NCI-H510A treated with DMSO at 0.1 percent for 48 hours (cell line): ENCODE measurements at regions not wholly inside any gene's neighbourhood (a gene's known extent, or its start where the extent isn't known, plus 50 kb on each side); places are given as distances from the start of the nearest gene placed in this dataset.
"Not testable (repeated sequence)": the region's sequence is repeated elsewhere in the genome, so short reads cannot be mapped to it uniquely, and the experiment has no call there.

ENCODE experiments used
- DNase-seq: peaks from one replicate; lab custom pipeline; 2025; lab: John Stamatoyannopoulos, UW

DNA sequence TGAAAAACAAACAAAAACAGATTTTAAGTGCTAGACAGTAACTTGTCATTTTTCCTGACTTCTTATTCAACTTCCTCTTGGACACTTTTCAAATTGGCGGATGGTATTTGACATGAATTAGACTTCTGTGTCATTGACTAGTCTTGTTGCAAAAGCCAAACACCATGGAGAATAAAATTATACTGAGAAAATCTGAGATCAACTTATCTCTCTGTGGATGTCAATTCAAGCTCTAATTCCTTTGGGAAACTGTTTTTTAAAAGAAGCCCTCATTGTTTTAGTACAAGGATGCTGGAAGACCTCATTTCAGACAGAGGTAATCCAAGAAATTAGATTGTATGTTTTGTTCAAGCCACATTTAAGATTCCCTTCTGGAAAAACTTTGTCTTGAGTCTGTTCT lies 831.0 kb downstream of the SEMA5A start:
- DNase-seq = no peak

DNA sequence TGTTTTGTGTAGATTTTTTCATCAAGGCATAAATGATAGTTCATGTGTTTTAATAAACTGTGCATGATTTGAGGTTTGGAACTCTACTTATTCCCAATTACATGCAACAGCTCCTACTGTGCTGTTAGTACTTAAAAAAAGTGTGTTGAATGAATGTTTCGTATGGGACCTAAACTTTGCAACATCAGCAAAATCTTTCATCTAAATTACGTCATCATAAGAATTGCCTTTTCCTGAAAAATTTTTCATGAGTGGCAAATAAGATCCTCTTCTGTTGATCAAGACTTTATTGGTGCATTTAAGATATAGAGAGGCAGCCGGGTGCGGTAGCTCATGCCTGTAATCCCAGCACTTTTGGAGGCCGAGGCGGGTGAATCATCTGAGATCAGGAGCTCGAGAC lies 826.1 kb downstream of the SEMA5A start:
- DNase-seq = no peak

DNA sequence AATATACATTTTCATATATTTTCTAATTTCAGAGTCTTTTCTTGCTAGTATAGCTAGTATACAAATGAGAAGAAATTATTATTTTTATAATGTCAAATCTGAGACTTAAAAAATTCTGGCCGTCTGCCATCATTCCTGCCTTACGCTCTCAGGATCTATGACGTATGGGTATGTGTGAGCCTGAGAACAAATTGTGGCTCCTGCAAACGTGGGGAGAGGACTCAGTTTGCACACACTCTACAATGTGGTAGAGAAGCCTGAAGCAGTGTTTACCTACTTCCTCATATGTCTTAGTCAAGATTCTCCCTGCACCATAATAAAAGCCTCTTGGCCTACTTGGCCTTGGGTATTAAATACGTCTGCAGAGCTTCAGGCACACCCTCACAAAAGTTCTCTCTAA lies 825.4 kb downstream of the SEMA5A start:
- no peak for DNase-seq

DNA sequence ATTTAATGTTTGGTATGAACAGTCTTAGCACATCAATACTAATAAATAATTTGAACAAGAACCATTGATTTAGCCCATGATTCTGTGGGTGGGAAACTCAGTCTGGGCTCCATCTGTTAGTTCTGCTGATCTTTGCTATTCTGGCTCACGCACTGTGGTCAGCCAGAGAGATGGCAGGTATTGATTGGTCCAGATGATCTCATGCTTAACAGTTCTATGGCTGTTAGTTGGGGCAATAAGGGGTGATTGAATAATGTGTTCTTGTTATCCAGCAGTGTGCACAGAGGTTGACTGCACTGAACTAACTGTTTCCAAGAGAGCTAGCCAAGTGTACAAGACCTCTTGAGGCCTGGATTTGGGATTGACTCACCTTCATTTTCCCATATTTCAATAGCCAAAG lies 824.3 kb downstream of the SEMA5A start:
- no peak for DNase-seq

DNA sequence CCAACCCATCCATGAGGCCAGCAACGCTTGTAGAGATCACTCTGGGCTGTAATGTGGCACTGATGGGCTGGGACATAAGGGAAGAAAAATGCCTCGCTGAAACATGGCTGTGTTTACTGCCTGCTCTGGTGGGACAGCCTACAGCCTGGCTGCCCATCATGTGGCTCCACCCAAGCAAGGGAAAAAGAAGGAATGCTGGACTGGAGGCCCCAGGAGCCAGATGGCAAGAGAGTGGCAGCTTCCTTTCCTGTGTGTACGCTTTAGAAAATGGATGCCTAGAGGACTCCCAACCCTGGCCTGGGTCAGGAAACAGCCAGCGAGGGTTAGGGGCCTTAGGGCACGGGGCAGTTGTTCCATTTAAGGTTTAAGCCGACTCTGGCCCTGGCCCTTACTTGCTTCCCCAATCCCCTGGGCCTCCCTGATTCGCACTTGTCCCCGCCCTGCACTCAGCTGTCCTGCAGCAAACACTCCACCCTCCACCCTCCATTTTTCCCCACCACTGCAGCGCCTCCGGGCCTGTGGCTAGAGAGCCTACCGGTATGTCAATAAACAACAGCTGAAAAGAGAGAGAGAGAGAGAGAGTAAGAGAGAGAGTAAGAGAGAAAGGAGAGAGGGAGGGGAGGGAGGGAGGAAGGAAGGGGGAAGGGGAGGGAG lies 819.4 kb downstream of the SEMA5A start:
- peak; percentile 62 for DNase-seq

DNA sequence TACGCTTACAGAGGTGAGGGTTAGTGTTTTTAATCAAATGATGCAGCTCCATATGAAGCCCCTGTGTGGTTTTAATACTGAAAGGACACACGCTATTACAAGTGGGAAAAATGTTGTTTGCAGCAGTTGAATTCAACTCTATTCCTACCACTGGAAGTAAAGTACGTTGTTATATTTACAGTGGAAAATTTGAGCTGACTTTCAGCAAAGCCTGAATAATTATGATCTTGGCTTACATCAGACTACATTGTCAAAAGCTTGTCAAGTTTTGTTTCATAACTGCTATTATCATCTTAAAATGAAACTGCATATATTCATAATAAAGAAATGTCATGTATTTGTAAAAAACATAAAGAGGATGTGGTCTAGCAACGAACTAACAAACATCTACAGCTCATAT lies 818.5 kb downstream of the SEMA5A start:
- DNase-seq = no peak

DNA sequence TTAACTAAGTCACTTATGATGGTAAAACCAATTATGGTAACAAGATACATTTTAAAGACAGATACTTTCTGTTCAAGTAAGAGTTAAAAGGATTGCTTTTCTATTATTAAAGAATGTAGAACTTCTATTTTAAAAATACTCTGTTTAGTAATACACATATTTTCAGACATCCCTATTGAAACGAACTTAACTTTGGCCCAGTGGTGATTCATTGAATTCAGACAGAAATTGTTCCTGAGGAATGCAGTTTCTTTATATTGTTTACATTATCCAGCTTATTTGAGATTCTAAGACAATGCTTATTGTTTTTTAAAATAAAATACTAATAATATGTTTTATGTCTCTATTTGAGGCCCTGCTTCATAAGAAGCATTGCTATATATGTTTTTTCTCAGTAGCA lies 816.4 kb downstream of the SEMA5A start:
- no peak for DNase-seq

DNA sequence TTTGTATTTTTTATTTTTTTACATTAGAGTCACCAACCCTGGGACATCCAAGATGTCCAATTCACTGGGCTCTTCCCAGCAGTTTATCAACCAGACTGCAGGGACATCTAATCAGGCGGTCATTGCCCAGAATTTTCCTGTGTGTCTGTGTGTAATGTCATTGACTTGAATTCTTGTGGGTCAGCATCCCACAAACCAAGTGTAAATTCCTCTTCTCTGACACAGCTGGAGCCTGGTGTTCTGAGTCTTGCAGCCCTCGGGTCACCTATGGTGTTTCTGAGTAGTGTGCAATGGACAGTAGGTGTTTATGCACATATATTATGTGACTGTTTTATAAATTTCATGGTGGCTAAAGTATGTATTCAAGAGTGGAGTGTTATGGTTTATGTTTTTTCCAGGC lies 815.7 kb downstream of the SEMA5A start:
- no peak for DNase-seq

DNA sequence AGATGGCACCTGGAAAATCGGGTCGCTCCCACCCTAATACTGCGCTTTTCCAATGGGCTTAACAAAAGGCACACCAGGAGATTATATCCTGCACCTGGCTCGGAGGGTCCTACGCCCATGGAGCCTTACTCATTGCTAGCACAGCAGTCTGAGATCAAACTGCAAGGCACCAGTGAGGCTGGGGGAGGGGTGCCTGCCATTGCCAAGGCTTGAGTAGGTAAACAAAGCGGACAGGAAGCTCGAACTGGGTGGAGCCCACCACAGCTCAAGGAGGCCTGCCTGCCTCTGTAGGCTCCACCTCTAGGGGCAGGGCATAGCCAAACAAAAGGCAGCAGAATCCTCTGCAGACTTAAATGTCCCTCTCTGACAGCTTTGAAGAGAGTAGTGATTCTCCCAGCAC lies 814.8 kb downstream of the SEMA5A start:
- not testable (repeated sequence) for DNase-seq

DNA sequence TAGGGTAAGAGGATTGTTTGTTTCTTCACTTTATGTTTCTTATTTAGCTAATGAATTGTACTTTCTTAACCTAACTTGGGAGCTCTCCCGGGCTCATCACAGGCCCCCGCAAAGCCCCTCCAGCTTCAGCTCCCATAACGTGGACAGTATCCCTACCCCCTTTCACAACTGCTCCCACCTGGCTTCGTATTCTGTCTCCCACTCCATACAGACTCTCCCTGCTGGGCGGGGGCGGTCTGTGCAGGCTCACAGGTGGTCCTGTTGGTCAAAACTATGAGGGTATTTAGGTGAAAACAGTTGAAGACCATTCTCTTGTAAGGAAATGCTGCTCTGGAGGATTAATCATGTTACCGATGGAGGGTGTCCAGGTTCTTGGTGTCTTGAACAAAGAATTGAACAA lies 805.3 kb downstream of the SEMA5A start:
- DNase-seq = no peak

DNA sequence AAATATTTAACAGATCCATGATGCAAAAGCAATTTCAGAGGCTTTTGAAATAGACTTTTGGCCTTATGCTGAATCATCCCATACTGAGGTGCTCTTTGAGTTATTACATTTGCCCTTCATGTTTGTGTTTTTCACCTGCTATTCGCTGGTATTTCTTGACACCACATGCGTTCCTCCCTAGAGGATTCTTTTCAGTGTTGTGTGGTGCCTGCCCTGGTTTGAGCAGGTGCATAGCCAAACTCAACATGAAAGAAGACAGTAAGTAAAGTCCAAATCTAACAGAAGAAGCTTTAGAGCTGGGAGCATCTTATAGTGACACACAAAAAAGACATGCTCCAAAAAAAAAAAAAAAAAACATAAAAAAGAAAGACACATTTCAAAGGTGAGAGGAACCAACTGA lies 796.3 kb downstream of the SEMA5A start:
- no peak for DNase-seq

DNA sequence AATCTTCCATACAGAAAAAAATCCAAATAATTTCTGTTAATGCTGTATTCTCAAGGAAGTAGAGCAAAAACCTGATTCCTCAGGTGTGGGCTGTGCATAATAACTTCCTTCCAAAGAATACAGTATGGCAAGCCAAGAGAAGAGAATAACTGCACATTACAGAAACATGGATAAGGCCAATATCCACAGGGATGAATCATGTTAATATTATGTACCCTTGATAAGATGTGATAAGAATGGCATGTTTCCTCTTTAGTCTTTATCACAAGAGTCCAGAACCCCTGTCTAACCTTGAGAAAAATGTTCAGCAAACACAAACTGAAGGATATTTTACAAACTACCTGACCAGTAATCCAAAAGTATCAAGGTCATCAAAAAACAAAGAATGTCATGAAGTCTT lies 795.8 kb downstream of the SEMA5A start:
- no peak for DNase-seq

DNA sequence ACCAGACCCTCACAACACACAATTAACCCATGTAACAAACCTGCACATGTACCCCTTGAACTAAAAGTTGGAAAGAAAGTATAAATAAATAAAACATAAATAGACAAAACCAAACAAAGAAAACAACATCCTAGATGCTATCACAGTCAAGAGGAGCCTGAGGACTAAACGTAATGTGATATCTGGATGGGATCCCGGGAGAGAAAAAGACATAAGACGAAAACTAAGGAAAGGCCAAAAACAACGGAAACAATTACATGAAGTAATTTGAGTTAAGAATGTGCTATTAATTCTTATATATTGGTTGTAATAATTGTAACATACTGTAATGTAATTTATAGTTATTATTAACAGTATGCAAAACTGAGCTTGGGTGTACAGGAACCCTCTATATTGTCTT lies 793.9 kb downstream of the SEMA5A start:
- DNase-seq = no peak

DNA sequence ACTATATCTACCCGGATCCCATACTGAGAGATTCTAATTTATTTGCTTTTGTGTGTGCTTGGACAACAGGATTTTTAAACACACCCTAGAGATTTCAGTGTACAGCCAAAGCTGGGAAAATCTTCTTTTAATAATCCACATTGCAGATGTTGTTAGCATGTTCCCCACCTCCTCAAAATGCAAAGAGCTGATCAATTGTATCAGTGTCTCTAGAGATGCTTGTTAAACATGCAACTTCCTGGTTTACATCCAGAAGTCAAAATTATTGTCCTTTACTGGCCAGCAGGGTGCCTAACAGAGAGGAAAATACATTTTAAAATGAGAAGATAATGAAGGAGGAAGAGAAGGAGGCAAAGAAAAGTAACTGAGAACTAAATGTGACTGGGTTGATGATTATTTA lies 793.3 kb downstream of the SEMA5A start:
- DNase-seq = no peak

DNA sequence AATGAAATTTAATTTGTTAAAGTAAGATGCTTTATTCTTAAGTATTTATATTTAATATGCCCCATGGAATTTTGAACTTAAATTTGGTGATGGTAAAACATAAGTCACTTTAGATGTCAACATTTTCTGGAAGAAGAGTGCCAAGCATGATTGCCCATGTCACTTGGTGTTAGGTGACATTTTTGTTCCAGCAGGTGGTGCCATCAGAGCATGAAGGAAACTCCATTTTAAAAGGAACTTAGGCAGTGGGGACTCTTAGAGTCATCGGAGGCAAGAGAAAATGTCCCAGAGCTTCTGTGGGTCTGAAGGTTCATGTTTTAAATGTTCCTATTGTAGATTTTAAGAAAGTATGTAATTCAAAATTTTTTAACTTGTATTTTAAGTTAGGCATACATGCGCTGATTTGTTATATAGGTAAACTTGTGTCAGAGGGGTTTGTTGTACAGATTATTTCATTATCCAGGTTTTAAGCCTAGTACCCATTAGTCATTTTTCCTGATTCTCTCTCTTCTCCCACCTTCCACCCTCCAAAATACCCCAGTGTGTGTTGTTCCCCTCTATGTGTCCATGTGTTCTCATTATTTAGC lies 789.3 kb downstream of the SEMA5A start:
- peak; percentile 63 for DNase-seq

DNA sequence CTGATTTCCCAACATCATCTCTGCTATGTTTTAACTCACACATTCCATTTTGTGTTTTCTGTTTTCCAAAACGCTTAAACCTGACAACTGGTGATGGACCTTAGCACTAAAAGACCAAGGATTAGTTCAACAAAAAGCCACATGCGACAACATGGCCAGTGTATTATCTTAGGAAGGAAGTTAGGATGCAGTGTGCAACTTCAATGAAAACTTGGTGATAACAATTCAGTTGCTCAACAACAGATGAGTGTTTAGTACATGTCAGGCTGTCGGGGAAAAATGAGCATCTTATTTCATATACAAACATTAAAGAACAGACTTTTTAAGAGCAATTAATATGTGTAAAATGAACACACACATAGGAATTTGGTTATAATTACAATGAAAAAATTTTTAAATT lies 780.0 kb downstream of the SEMA5A start:
- DNase-seq = no peak

DNA sequence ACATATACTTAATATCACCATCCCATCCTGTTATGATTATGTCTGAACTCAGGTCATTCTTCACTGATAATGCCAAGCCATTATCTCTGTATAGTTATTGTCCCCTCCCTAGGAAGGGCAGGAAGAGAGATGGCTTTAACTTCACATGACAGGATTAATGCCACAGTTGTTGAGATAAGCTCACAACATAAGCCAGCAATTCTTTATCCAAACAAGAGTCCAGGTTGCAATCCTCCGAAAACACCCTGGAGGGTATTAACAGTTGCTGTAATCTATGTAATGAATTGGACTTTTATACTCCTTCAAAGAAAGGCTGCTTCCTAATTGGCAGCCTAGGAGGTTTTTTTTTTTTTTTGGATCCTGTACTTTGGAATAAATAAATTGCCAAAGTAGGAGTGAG lies 779.4 kb downstream of the SEMA5A start:
- no peak for DNase-seq

DNA sequence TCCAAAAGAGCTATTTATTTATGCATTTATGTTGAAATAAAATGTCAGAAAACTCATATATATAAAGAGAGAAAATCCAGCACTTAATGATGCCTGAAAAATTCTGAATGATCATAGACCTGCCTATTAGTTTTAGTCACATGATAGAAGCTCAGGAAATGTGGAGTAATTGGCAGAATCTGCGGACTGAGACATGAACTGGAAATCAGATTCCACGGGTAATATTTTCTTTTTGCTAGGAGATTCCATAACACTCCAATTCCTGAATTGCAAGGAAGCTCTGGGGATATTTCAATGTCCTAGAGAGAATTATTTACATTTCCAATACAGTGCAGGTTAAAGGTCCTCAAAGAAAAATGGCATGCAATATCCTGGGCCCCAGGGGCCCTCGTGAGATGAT lies 778.8 kb downstream of the SEMA5A start:
- DNase-seq = no peak

DNA sequence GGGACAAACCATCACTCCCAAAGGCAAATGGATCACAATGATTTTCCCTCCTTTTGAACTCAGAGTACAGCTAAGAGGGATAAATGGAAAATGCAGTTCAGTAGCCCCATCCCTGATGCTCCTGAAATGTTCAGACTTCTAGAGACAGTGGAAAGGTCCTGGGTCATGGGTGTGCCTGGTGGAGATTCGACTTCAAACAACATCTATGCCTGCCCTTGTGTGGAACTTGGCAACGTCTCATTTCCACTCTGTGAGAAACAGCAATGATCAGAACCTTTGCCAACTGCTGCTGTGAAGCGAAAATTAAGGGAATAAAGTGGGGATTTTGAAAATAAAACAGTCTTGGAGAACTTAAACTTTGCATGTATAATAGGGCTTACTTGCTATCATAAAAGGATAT lies 778.1 kb downstream of the SEMA5A start:
- DNase-seq = no peak

DNA sequence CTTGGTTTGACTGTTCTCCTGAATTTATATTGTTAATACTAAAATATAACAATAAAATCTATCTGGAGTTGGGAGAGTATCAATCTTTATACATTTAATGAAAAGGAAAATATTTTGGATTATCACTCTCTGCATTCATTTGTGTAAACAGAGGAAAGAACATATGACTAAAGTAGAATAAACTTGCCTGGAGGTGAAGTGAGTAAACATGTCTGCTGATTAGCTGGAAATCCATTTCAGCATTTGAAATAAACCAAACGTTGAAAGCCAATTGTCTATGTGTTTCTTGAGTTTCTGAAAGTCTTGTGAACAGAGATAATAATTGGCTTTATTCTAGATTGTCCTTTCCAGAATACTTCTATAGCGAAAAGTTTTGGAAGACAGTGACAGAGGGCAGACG lies 776.2 kb downstream of the SEMA5A start:
- DNase-seq = no peak

DNA sequence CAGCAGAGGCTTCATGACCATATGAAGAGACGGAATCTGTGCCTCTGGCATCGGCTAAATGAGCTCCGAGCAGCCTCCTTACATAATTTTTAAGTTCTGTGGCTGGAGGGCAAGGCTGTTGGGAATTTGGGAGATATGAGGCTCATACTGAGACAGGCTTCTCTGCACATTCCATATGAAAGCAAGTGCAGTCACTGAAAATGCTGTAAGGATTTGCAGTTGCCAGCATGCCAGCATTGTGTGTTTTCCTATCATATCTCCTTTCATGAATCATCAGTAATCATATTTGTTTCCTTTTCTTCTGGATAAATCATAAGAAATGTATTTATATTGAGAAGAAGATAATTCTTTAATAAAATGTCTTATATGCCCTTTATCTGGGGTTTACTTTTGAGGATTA lies 775.4 kb downstream of the SEMA5A start:
- DNase-seq = no peak

DNA sequence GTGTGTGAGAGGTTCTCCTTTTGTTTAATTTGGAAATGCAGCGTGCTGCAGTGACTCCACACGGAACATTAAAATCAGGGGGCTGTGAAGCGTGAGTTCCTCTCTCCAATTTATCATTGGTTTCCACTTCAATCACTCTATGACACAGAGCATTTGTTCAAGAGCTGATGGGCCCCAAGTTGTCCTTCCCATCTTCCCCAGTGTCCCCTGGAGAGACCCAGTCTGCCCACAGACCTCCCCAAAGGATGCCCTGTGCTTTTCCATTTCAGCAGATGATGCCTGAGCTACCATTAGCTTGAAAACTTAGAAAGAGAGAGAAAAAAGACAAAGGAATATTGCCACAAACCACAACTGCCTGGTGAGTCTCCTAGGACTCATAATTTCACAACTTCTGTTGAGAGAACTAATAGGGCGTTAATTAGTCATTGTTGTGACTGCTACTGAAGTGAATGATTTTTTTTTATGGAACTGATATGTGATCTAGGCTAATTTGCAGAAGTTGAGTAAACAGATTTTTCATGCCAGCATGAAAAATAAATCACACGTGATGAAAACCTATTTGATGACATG lies 772.7 kb downstream of the SEMA5A start:
- no peak for DNase-seq

DNA sequence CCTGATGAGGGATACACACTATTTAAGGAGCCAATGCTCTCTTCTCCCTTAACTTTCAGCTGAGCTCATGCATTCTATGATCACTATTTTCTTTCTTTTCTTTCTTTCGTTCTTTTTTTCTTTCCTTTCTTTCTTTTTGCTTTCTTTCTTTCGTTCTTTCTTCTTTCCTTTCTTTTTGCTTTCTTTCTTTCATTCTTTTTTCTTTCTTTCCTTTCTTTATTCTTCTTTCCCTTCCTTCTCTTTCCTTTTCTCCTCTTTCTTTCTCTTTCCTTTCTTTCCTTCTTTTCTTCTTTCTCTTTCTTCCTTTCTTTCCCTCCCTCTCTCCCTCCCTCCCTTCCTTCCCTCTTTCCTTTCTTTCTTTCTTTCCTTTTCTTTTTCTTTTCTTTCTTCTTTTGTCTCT lies 761.2 kb downstream of the SEMA5A start:
- DNase-seq = no peak

DNA sequence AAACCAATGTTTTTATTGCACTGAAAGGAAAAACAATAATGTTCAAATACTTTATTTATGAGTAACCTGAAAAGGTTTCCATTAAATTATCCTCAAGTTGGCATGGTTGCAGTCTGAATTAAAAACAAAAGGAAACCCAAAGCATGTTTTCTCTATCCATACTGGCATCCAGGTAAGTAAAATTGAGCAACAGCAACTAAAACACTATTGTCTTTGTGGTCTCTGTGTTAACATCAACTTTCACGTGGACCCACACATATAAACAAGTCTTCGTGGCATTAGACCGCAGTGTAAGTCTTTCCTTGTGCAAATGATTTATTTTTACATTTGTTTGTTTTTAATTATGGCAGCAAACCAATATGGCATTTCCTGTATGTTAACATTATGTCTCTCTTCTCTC lies 757.6 kb downstream of the SEMA5A start:
- no peak for DNase-seq
